Lower leg skin (tissue), 3 donors: ENCODE measurements at regions not wholly inside any gene's neighbourhood (a gene's known extent, or its start where the extent isn't known, plus 50 kb on each side); places are given as distances from the start of the nearest gene placed in this dataset.

Experiments used
- POLR2A ChIP-seq, 2 donors: fragments of 450-650 bp; IDR thresholded peaks; one replicate each; pipeline ENCODE4 v1.6.1; 2016 to 2017; ENCODE audit warnings: antibody characterized with exemption in 2 of 2, mild to moderate bottlenecking in 1 of 2, moderate library complexity in 1 of 2
- TF ChIP-seq, protein P1 (sequence below), 3 donors: fragments of 450-650 bp; IDR thresholded peaks; one replicate each; pipeline ENCODE4 v1.5.1; 2016; ENCODE audit warnings: antibody characterized with exemption in 3 of 3, mild to moderate bottlenecking in 3 of 3, moderate library complexity in 2 of 3

DNA sequence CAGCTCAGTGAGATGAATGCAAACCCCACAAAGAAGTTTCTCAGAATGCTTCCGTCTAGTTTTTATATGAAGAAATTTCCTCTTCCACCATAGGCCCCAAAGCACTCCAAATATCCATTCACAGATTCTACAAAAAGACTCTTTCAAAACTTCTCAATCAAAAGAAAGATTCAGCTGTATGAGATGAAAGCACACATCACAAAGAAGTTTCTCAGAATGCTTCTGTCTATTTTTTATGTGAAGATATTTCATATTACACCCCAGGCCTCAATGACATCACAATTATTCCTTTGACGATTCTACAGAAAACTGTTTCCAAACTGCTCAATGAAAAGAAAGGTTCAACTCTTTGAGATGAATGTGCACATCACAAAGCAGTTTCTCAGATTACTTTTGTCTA is 1819.4 kb downstream of the UQCRFS1 start:
- TF ChIP-seq POLR2A (IDR thresholded peaks at IDR 0.05), result no peak
- TF ChIP-seq, protein P1, sequence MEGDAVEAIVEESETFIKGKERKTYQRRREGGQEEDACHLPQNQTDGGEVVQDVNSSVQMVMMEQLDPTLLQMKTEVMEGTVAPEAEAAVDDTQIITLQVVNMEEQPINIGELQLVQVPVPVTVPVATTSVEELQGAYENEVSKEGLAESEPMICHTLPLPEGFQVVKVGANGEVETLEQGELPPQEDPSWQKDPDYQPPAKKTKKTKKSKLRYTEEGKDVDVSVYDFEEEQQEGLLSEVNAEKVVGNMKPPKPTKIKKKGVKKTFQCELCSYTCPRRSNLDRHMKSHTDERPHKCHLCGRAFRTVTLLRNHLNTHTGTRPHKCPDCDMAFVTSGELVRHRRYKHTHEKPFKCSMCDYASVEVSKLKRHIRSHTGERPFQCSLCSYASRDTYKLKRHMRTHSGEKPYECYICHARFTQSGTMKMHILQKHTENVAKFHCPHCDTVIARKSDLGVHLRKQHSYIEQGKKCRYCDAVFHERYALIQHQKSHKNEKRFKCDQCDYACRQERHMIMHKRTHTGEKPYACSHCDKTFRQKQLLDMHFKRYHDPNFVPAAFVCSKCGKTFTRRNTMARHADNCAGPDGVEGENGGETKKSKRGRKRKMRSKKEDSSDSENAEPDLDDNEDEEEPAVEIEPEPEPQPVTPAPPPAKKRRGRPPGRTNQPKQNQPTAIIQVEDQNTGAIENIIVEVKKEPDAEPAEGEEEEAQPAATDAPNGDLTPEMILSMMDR (IDR thresholded peaks at IDR 0.05), result no peak
